A673 (cell line): ENCODE measurements at regions not wholly inside any gene's neighbourhood (a gene's known extent, or its start where the extent isn't known, plus 50 kb on each side); places are given as distances from the start of the nearest gene placed in this dataset.

Experiments used
- EZH2 ChIP-seq: fragments of 200-600 bp; sonication (generic); IDR thresholded peaks from 2 replicates; pipeline ENCODE4 v1.6.1; 2017; ENCODE audit warnings: borderline replicate concordance, low read depth, mild to moderate bottlenecking, mixed read lengths, antibody characterized with exemption, low read length; ENCODE audit not compliant: poor library complexity, severe bottlenecking
- TF ChIP-seq, protein P1 (sequence below): fragments of 300-800, 200-600 bp; sonication (generic); conservative IDR thresholded peaks from 2 replicates; pipeline ENCODE4 v1.5.1; 2017; ENCODE audit warnings: low read depth, mild to moderate bottlenecking, antibody characterized with exemption, low read length, moderate library complexity, mixed read lengths

DNA sequence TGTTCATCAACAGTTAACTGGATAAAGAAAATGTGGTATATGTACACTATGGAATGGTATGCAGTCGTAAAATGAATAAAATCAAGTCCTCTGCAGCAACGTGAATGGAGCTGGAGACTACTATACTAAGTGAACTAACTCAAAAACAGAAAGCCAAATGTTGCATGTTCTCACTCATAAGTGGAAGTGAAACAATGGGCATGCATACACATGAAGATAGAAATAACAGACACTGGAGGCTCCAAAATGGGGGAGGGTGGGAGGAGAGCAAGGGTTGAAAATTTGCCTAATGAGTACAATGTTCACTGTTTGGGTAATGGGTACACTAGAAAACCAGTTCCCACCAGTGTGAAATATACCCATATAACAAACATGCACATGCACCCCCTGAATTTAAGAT lies 179.5 kb downstream of the ZWINT start:
- TF ChIP-seq, protein P1, sequence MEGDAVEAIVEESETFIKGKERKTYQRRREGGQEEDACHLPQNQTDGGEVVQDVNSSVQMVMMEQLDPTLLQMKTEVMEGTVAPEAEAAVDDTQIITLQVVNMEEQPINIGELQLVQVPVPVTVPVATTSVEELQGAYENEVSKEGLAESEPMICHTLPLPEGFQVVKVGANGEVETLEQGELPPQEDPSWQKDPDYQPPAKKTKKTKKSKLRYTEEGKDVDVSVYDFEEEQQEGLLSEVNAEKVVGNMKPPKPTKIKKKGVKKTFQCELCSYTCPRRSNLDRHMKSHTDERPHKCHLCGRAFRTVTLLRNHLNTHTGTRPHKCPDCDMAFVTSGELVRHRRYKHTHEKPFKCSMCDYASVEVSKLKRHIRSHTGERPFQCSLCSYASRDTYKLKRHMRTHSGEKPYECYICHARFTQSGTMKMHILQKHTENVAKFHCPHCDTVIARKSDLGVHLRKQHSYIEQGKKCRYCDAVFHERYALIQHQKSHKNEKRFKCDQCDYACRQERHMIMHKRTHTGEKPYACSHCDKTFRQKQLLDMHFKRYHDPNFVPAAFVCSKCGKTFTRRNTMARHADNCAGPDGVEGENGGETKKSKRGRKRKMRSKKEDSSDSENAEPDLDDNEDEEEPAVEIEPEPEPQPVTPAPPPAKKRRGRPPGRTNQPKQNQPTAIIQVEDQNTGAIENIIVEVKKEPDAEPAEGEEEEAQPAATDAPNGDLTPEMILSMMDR, result no peak
- no peak for TF ChIP-seq EZH2
